Fibroblast of villous mesenchyme (primary cell): ENCODE measurements at regions not wholly inside any gene's neighbourhood (a gene's known extent, or its start where the extent isn't known, plus 50 kb on each side); places are given as distances from the start of the nearest gene placed in this dataset.

Source experiments
- DNase-seq: peaks from one replicate; pipeline ENCODE4 v3.0.0-alpha.2; 2010; ENCODE audit warnings: low read depth
- H3K4me3 ChIP-seq: 2 replicates; pipeline ENCODE4 v1.5.1; 2011; ENCODE audit warnings: low read depth, mild to moderate bottlenecking, low read length
- CTCF ChIP-seq: IDR thresholded peaks from 2 replicates; pipeline ENCODE4 v1.5.1; 2012; ENCODE audit warnings: low read depth, mild to moderate bottlenecking, low read length; ENCODE audit not compliant: insufficient read depth

GRCh38 chr3:102688556-102688930, 253.7 kb downstream of the ZPLD1 start:
- H3K4me3 ChIP-seq: no peak overlapping the region
- DNase-seq: no peak
- TF ChIP-seq CTCF: no peak

GRCh38 chr3:102691507-102691906, 256.7 kb downstream of the ZPLD1 start:
- TF ChIP-seq CTCF: no peak
- no peak overlapping the region for H3K4me3 ChIP-seq
- no peak for DNase-seq

GRCh38 chr3:102699104-102699818, 264.4 kb downstream of the ZPLD1 start:
- TF ChIP-seq CTCF: no peak
- no peak for DNase-seq
- H3K4me3 ChIP-seq: no peak overlapping the region

GRCh38 chr3:102699819-102700140, 265.0 kb downstream of the ZPLD1 start:
- DNase-seq: no peak
- no peak overlapping the region for H3K4me3 ChIP-seq
- TF ChIP-seq CTCF: no peak

- H3K4me3 ChIP-seq: no peak overlapping the region
- DNase-seq: no peak
Measured at GRCh38 chr3:102712896-102713295, 278.1 kb downstream of the ZPLD1 start.

GRCh38 chr3:102714567-102714966, 279.8 kb downstream of the ZPLD1 start:
- DNase-seq: no peak
- H3K4me3 ChIP-seq: no peak overlapping the region
- TF ChIP-seq CTCF: no peak

More at GRCh38 chr3:102712896-102713295, 278.1 kb downstream of the ZPLD1 start:
- TF ChIP-seq CTCF: no peak
